ENCODE measurements at regions not wholly inside any gene's neighbourhood (a gene's known extent, or its start where the extent isn't known, plus 50 kb on each side); places are given as distances from the start of the nearest gene placed in this dataset.

- Histone ChIP-seq H3K9me3 (ENCODE audit: low read depth) (no peaks in the 10 kb centered on the region), H3K36me3 (replicated peaks; ENCODE audit: insufficient read depth, low read depth) (no peaks in the 10 kb centered on the region), H3K9me2 (replicated peaks; ENCODE audit: insufficient read depth) (no peaks in the 10 kb centered on the region), H4K20me1 (ENCODE audit: insufficient read depth, poor library complexity, severe bottlenecking) (no peaks in the 10 kb centered on the region), H3K27me3 (no peaks in the 10 kb centered on the region), H3K79me2 (no peaks in the 10 kb centered on the region), H3K4me2 (no peak overlapping the region), H3K4me3 (no peak overlapping the region), H3K27ac (no peak overlapping the region), H3K4me1 (ENCODE audit: insufficient read depth) (no peaks in the 10 kb centered on the region), H2AFZ (no peak overlapping the region)
- WGBS (ENCODE audit: low lambda C conversion rate, missing lambda C conversion rate): 68% methylated on average over 3 of the region's 3 CpGs
- DNase-seq (ENCODE audit: low spot score): no peak
- no peak for TF ChIP-seq EZH2phosphoT487 (IDR thresholded peaks at IDR 0.05; ENCODE audit: low read depth, severe bottlenecking, unreplicated experiment)
- no peak for TF ChIP-seq CTCF (IDR thresholded peaks at IDR 0.05; ENCODE audit: poor library complexity)
- no peak for TF ChIP-seq EZH2 (IDR thresholded peaks at IDR 0.05; ENCODE audit: borderline replicate concordance)
Observed at GRCh38 chr16:24414534-24414933, 124.8 kb upstream of the RBBP6 start.

- Histone ChIP-seq H3K4me1 (ENCODE audit: insufficient read depth) (no peaks in the 10 kb centered on the region), H3K9me2 (replicated peaks; ENCODE audit: insufficient read depth) (no peaks in the 10 kb centered on the region), H3K4me3 (no peak overlapping the region), H3K27me3 (no peaks in the 10 kb centered on the region), H3K27ac (no peak overlapping the region), H3K9me3 (ENCODE audit: low read depth) (no peaks in the 10 kb centered on the region), H3K36me3 (replicated peaks; ENCODE audit: insufficient read depth, low read depth) (no peaks in the 10 kb centered on the region), H3K4me2 (no peak overlapping the region), H4K20me1 (ENCODE audit: insufficient read depth, poor library complexity, severe bottlenecking) (no peaks in the 10 kb centered on the region), H3K79me2 (no peaks in the 10 kb centered on the region), H2AFZ (no peak overlapping the region)
- WGBS (ENCODE audit: low lambda C conversion rate, missing lambda C conversion rate): 61% methylated on average over 3 of the region's 3 CpGs
- DNase-seq (ENCODE audit: low spot score): no peak
- TF ChIP-seq EZH2 (IDR thresholded peaks at IDR 0.05; ENCODE audit: borderline replicate concordance) (no peak), EZH2phosphoT487 (IDR thresholded peaks at IDR 0.05; ENCODE audit: low read depth, severe bottlenecking, unreplicated experiment) (no peak), CTCF (IDR thresholded peaks at IDR 0.05; ENCODE audit: poor library complexity) (no peak)
Observed at GRCh38 chr16:24418733-24419132, 120.6 kb upstream of the RBBP6 start.

GRCh38 chr16:24423312-24423711 lies 116.1 kb upstream of the RBBP6 start:
- 88% methylated on average over 4 of the region's 4 CpGs for WGBS (ENCODE audit: low lambda C conversion rate, missing lambda C conversion rate)
- H3K27ac ChIP-seq: no peak overlapping the region
- no peak for TF ChIP-seq CTCF (IDR thresholded peaks at IDR 0.05; ENCODE audit: poor library complexity)
- no peak for TF ChIP-seq EZH2 (IDR thresholded peaks at IDR 0.05; ENCODE audit: borderline replicate concordance)
- TF ChIP-seq EZH2phosphoT487 (IDR thresholded peaks at IDR 0.05; ENCODE audit: low read depth, severe bottlenecking, unreplicated experiment): no peak

GRCh38 chr16:24424364-24424763 lies 115.0 kb upstream of the RBBP6 start:
- DNase-seq (ENCODE audit: low spot score): no peak
- WGBS (ENCODE audit: low lambda C conversion rate, missing lambda C conversion rate): 66% methylated on average over 3 of the region's 3 CpGs
- Histone ChIP-seq H4K20me1 (ENCODE audit: insufficient read depth, poor library complexity, severe bottlenecking) (no peaks in the 10 kb centered on the region), H3K27me3 (no peaks in the 10 kb centered on the region), H3K9me2 (replicated peaks; ENCODE audit: insufficient read depth) (no peaks in the 10 kb centered on the region), H3K4me2 (no peak overlapping the region), H3K36me3 (replicated peaks; ENCODE audit: insufficient read depth, low read depth) (no peaks in the 10 kb centered on the region), H2AFZ (no peak overlapping the region), H3K4me3 (no peak overlapping the region), H3K27ac (no peak overlapping the region), H3K9me3 (ENCODE audit: low read depth) (no peaks in the 10 kb centered on the region), H3K79me2 (no peaks in the 10 kb centered on the region), H3K4me1 (ENCODE audit: insufficient read depth) (no peaks in the 10 kb centered on the region)
- TF ChIP-seq EZH2phosphoT487 (IDR thresholded peaks at IDR 0.05; ENCODE audit: low read depth, severe bottlenecking, unreplicated experiment) (no peak), CTCF (IDR thresholded peaks at IDR 0.05; ENCODE audit: poor library complexity) (no peak), EZH2 (IDR thresholded peaks at IDR 0.05; ENCODE audit: borderline replicate concordance) (no peak)

More at GRCh38 chr16:24423312-24423711, 116.1 kb upstream of the RBBP6 start:
- Histone ChIP-seq H2AFZ (no peak overlapping the region), H3K36me3 (replicated peaks; ENCODE audit: insufficient read depth, low read depth) (no peaks in the 10 kb centered on the region), H3K79me2 (no peaks in the 10 kb centered on the region), H3K4me3 (no peak overlapping the region), H3K9me2 (replicated peaks; ENCODE audit: insufficient read depth) (no peaks in the 10 kb centered on the region), H3K4me1 (ENCODE audit: insufficient read depth) (no peaks in the 10 kb centered on the region), H3K4me2 (no peak overlapping the region), H3K27me3 (no peaks in the 10 kb centered on the region), H4K20me1 (ENCODE audit: insufficient read depth, poor library complexity, severe bottlenecking) (no peaks in the 10 kb centered on the region), H3K9me3 (ENCODE audit: low read depth) (no peaks in the 10 kb centered on the region)
- no peak for DNase-seq (ENCODE audit: low spot score)

Data from hepatocyte (in vitro differentiated cells).